Skeletal muscle satellite cell (primary cell): ENCODE measurements at regions not wholly inside any gene's neighbourhood (a gene's known extent, or its start where the extent isn't known, plus 50 kb on each side); places are given as distances from the start of the nearest gene placed in this dataset. TPM values are rescaled to one million over a fixed set of nuclear protein-coding genes. Genes with fewer than 3 reads are reported as not detected.

ENCODE experiments used
- small RNA-seq: library from RNA; depleted of rRNA; stranded (forward); fragments of <200 nt; gene quantifications from one replicate; pipeline ENCODE3, GENCODE V24; 2012

Small RNA genes in the stretch of these regions (small RNA-seq; reads per million reads assigned to genes)
- gene RNA5SP454: not detected
